Tibial nerve (tissue), 4 donors: ENCODE measurements at regions not wholly inside any gene's neighbourhood (a gene's known extent, or its start where the extent isn't known, plus 50 kb on each side); places are given as distances from the start of the nearest gene placed in this dataset.

ENCODE experiments used
- EP300 ChIP-seq, 2 donors: sonication (generic); formaldehyde crosslinking; IDR thresholded peaks; one replicate each; pipeline ENCODE4 v1.6.1; 2017; ENCODE audit warnings: antibody characterized with exemption in 2 of 2, mild to moderate bottlenecking in 1 of 2
- TF ChIP-seq, protein P1 (sequence below), 5 experiments: fragments of 200-600 bp in 3 of 5; fragments of 450-650 bp in 2 of 5; sonication (generic) in 3 of 5; IDR thresholded peaks; one replicate each; pipeline ENCODE4 v1.5.1; 2016 to 2019; ENCODE audit warnings: antibody characterized with exemption in 5 of 5, mild to moderate bottlenecking in 3 of 5, moderate library complexity in 2 of 5

DNA sequence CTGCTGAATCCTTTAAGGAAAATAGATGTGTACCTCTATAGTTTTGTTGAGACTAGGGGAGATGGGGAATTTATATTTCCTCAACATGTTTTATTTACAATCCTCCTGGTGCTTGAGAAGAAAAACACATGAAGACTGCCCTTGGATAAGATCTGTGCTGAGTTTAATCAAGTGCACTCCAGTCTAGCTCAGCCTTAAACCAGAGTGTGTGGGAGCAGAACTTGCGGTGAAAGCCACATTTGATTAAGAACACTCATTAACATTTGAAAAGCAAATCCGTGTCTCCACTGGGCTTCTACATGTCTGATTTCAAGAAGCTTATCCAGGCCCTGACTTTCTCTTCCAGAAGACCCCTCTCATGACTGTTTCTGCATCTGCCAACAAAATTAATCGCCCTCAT lies 84.8 kb upstream of the ITGA6 start:
- TF ChIP-seq EP300 (IDR thresholded peaks at IDR 0.05): peak in 1 of 2 donors; percentile 19
- TF ChIP-seq, protein P1, sequence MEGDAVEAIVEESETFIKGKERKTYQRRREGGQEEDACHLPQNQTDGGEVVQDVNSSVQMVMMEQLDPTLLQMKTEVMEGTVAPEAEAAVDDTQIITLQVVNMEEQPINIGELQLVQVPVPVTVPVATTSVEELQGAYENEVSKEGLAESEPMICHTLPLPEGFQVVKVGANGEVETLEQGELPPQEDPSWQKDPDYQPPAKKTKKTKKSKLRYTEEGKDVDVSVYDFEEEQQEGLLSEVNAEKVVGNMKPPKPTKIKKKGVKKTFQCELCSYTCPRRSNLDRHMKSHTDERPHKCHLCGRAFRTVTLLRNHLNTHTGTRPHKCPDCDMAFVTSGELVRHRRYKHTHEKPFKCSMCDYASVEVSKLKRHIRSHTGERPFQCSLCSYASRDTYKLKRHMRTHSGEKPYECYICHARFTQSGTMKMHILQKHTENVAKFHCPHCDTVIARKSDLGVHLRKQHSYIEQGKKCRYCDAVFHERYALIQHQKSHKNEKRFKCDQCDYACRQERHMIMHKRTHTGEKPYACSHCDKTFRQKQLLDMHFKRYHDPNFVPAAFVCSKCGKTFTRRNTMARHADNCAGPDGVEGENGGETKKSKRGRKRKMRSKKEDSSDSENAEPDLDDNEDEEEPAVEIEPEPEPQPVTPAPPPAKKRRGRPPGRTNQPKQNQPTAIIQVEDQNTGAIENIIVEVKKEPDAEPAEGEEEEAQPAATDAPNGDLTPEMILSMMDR (IDR thresholded peaks at IDR 0.05): no peak
